ENCODE measurements at regions not wholly inside any gene's neighbourhood (a gene's known extent, or its start where the extent isn't known, plus 50 kb on each side); places are given as distances from the start of the nearest gene placed in this dataset.

DNA sequence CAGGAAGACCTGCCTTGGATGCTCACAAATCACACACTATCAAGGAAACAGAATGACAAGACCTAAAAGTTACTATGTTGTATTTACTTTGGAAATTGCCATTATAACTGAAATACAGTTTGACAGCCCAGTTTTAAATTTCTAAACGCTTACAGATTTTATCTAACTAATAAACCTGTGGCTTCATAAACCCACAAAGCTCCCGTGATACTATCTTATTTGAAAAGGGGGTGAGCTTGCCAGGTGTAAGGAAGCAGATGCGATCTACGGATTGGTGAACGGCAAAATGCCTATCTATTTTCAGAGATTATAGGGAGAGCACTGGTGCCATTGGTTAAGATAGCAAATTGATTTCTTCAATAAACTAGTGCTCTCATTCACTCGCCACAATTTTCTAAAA lies 485.5 kb downstream of the BCAT1 start:
- no peak for DNase-seq

- no peak for DNase-seq
Measured at GRCh38 chr12:24462946-24463345, 486.0 kb downstream of the BCAT1 start.

DNA sequence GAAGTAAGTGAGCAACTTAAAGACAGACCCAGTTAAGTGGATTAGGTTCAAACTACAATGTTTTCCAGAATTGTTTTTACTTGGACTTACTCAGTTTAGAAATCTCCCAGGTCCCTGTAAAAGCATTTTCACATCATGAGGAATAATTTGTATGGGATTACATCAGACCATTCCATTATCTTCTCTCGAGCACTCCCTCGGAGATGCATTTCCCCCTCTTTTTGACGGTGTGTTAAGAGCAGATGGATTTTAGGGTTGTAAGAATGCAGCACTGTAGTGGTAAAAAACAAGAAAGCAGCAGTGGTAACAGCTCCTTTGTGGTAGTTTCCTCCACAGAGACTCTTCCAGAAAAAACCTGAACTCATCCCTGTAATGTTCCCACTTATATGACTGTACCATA lies 488.4 kb downstream of the BCAT1 start:
- DNase-seq = no peak

GRCh38 chr12:24460099-24460498 lies 488.8 kb downstream of the BCAT1 start:
- no peak for DNase-seq

DNA sequence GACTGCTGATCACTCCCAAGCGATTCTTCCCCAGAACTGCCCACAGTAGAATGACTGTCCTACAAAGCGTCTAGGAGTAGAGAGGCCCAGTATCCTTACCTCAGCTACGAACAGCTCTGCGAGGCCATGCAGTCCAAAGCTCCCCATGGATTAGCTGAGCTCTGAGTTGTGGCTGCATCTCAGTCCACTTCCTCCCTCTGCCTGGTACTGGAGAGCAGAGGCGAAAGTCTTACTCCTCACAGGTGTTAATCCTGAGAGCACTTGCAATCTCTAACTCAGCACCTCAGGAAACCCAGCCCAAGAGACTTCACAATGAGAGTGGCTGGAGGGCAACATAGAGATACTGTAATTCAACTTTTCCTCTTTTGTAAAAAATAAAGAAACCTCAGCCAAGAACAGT lies 493.1 kb downstream of the BCAT1 start:
- no peak for DNase-seq

GRCh38 chr12:24447678-24448077 lies 498.2 kb upstream of the SOX5 start:
- no peak for DNase-seq

GRCh38 chr12:24446287-24446686 lies 496.8 kb upstream of the SOX5 start:
- DNase-seq = no peak

- DNase-seq = no peak
Measured at GRCh38 chr12:24444634-24445033, 495.2 kb upstream of the SOX5 start.

GRCh38 chr12:24441458-24441857 lies 492.0 kb upstream of the SOX5 start:
- DNase-seq = no peak

GRCh38 chr12:24436667-24437066 lies 487.2 kb upstream of the SOX5 start:
- no peak for DNase-seq

GRCh38 chr12:24431872-24432271 lies 482.4 kb upstream of the SOX5 start:
- no peak for DNase-seq

DNA sequence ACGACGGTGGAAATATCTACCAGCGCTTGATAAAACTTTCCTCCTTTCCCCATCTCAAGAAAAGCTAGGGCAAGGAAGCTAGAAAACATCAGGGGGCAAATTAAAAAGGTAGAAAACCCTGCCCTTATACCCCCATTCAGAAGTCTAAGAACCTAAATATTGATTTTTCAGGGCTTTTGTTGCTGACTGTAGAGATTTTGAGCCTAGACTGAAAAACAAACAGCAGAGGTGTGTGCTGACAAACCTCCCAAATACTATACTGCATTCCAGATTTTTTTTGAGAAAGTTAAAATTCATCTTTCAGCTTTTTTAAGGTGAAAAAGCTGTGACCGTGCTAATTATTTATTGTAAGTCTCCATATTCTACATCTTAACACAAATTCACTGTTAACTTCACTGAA lies 478.3 kb upstream of the SOX5 start:
- DNase-seq = no peak

DNA sequence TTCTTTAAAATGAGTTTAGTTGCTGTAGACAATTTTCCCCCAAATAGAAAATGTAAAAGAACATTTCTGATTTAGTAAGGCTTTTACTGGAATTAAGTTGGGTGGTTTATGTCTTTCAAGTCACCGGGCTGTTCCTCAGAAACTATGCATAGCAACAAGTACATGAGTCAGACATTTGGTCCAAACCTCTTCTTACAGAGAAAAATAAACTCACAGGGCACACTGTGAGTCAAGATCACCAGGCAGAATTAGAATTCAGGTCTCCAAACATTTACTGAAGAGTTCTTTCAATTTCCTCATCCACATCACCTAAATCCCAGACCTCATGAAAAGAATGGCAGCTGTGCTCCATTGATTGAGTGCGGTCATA lies 476.1 kb upstream of the SOX5 start:
- peak; percentile 13 for DNase-seq

DNA sequence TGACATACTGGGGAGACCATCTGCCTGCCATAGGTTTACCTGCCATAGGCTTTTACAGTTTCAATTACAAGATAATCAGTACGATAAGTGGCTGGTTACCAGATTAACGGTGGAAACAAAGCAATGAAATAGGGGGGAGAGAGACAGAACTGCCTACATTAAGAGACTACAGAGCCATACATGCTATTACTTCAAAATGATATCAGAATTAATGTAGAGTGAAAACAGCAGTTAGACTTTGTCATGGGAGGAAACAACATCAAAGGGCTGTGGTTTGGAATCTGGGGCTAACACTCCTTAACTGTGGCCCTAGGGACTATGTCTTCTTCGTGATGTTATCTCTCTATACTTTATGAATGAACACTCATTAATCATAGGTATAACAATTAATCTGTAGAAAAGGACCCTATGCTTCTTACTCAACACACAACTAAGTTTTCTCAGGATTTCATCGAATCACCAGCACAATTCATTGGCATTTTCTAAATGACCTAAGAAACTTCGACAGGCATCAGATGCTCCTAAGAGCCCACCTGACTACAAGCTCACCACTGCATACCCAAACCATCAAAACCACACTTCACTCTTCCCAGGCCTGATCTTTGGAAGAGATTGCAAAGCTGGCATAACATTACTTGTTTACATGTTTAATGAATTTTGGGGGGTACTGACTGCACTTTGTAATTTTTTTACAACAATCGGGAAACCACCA lies 475.6 kb upstream of the SOX5 start:
- DNase-seq = peak; percentile 44

GRCh38 chr12:24424376-24424775 lies 474.9 kb upstream of the SOX5 start:
- DNase-seq = no peak

DNA sequence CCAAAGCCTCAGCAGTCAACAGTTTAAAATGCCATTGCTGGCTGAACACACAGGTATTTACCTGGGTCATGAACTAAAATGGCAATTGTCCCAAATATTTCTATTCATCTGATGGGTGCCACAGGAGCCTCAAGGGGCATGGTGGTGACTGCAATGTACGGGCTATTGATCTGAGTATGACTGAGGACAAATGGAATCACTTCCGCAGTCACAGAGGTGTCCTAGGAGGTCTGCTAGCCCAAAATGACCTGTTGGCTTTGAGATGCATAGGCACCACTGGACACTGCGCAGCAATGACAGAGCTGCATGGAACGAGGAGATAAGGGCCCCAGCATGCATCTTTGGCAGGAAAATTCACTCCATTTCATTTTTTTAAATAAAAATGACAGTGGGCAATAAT lies 474.1 kb upstream of the SOX5 start:
- DNase-seq = no peak

GRCh38 chr12:24421759-24422158 lies 472.3 kb upstream of the SOX5 start:
- DNase-seq = no peak

DNA sequence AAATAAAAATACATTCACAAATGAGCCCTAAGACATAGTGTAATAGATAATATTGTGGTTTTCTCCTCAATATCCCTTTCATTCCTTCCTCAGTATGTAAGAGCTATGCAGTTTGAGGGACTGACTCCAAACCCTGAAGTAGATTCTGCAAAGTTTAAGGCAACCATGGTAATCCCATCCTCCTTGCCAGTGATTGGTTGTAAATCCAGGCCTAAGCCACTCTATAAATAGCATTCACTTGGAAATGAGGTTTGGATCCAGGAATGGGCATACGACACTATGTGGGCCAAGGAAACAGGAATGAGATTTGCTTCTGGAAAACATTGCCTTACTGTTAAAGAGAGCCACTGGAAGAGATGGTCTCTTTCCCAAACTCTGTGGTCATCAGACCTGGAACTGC lies 468.7 kb upstream of the SOX5 start:
- no peak for DNase-seq

DNA sequence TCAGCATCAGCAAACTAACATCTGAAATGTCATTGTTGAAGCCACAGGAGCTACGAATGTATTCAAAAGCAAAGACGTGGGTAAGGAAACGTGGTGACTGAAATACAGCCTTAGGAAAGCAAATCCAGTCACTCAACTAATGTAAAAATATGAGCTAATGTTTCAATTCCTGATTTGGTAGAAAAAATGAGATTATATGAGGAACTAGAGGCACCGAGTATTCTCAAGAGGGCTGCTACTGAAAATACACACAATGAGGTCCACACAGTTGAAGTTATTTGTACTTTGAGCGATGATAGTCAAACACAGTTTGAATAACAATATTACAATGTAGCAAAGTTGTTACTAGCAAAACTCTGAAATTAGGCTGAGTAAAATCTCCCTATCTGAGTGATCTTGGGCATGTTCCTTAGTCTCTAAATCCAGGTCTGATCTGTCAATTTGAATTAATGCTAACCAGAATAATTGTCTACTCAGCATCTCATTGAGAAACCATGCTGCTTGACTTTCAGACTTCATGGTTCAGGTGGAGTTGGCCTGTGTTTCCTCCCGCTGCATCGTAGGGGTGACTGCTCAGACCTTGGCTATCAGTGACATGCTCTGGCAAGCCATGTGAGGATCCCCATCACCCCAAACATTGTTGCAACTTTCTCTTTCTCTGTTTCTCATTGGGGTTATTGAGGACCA lies 467.1 kb upstream of the SOX5 start:
- DNase-seq = no peak

DNA sequence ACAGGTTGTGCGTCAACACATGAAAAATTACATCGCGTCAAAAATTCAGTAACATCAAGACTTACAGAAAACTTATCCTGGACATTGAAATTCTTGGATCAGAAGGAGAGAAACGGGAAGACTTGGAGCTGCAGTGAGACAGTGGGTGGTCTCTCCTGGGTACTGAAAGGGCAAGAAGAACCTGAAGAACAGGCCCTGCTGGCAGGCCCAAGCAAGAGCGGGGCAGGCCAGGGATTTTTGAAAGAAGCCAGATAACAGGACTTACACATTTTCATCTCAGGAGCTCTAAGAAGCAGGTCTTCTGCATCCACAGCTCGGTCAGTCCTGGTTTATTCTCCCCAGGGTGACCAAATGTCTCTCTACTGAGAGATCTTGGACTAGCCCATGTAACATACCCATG lies 466.5 kb upstream of the SOX5 start:
- no peak for DNase-seq

- DNase-seq = no peak
Measured at GRCh38 chr12:24414480-24414879, 465.0 kb upstream of the SOX5 start.

GRCh38 chr12:24411948-24412347 lies 462.5 kb upstream of the SOX5 start:
- DNase-seq = no peak

GRCh38 chr12:24409868-24410267 lies 460.4 kb upstream of the SOX5 start:
- DNase-seq = no peak

GRCh38 chr12:24408305-24408704 lies 458.8 kb upstream of the SOX5 start:
- DNase-seq = peak; percentile 14

DNA sequence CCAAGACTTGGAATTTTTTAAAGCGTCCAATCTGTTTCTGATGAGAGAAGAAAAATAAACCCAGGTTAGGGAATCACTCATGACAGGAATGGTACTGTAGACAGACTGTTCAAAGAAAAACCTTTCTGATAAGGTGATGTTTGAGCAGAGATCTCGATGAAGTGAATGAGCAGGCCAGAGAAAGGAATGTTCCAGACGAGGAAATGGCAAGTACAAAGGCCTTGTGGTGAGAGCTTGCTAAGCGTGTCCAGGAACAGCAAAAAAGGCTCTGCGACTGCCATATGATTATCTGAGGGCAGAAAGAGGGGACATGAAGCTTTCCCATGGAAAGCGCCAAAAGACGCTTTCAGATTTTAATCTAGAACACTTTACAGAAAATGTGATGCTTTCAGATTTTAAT lies 458.4 kb upstream of the SOX5 start:
- DNase-seq = no peak
